SK-N-SH treated with all-trans-retinoic acid at 6 μM for 48 hours (cell line): ENCODE measurements at regions not wholly inside any gene's neighbourhood (a gene's known extent, or its start where the extent isn't known, plus 50 kb on each side); places are given as distances from the start of the nearest gene placed in this dataset.

Experiments
- ISL1 ChIP-seq: fragments of 250-450 bp; sonication (Bioruptor Pico); IDR thresholded peaks from 2 replicates; pipeline ENCODE4 v2.1.2; 2022; ENCODE audit warnings: mild to moderate bottlenecking, moderate library complexity
- OSR1 ChIP-seq: fragments of 250-450 bp; sonication (Bioruptor Pico); IDR thresholded peaks from 2 replicates; pipeline ENCODE4 v1.8.0; 2022; ENCODE audit warnings: moderate library complexity, mild to moderate bottlenecking, inconsistent platforms
- TCF4 ChIP-seq: fragments of 250-450 bp; sonication (Bioruptor Pico); IDR thresholded peaks from 2 replicates; pipeline ENCODE4 v1.8.0; 2021; ENCODE audit warnings: mild to moderate bottlenecking, moderate library complexity, borderline replicate concordance
- TF ChIP-seq, protein P1 (sequence below): fragments of 250-450 bp; sonication (Bioruptor Pico); IDR thresholded peaks from 2 replicates; pipeline ENCODE4 v1.5.0; 2020; ENCODE audit warnings: mild to moderate bottlenecking, moderate library complexity
- TF ChIP-seq, protein P2 (sequence below): fragments of 250-450 bp; sonication (Bioruptor Pico); IDR thresholded peaks from 2 replicates; pipeline ENCODE4 v1.5.1; 2021; ENCODE audit warnings: mild to moderate bottlenecking, moderate library complexity

DNA sequence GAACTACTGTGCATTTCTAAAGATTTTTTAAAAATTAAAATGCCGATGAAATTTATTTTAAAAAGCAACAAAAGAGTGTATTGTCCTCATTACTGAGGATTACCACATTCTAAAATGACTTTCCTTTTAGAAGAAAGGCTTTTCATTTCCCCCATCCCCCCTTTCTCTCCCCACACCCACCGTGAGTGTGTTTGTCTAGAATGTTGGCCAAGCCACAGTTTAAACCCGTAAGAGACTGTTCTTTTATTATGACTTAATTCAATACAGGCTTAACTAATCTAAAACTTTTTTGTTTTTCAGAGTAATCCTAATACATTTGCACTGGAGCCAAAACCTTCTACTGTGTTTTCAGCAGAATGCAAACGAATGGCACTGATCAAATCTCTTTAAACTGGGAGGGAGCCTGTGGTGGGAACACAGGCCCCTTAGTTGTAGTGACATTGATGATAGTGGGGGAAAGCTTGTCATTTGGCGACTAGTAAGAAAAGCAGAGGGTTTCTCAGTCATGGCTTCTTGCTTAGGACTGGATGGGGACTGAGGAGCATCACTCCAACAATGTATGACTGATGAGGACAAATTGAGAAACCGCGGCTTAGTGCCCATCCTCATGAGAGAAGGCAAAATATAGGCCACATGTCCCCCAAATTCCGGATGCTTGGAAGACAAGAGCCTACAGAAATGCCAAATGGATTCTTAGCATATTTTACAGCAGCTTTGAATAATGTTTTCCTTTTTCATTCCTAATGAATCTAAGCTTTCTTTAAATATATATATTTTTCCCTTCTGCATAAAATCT lies 154.0 kb upstream of the SMIM21 start:
- TF ChIP-seq, protein P1, sequence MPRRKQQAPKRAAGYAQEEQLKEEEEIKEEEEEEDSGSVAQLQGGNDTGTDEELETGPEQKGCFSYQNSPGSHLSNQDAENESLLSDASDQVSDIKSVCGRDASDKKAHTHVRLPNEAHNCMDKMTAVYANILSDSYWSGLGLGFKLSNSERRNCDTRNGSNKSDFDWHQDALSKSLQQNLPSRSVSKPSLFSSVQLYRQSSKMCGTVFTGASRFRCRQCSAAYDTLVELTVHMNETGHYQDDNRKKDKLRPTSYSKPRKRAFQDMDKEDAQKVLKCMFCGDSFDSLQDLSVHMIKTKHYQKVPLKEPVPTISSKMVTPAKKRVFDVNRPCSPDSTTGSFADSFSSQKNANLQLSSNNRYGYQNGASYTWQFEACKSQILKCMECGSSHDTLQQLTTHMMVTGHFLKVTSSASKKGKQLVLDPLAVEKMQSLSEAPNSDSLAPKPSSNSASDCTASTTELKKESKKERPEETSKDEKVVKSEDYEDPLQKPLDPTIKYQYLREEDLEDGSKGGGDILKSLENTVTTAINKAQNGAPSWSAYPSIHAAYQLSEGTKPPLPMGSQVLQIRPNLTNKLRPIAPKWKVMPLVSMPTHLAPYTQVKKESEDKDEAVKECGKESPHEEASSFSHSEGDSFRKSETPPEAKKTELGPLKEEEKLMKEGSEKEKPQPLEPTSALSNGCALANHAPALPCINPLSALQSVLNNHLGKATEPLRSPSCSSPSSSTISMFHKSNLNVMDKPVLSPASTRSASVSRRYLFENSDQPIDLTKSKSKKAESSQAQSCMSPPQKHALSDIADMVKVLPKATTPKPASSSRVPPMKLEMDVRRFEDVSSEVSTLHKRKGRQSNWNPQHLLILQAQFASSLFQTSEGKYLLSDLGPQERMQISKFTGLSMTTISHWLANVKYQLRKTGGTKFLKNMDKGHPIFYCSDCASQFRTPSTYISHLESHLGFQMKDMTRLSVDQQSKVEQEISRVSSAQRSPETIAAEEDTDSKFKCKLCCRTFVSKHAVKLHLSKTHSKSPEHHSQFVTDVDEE (CRISPR knock-in tag): no peak
- no peak for TF ChIP-seq TCF4
- TF ChIP-seq, protein P2, sequence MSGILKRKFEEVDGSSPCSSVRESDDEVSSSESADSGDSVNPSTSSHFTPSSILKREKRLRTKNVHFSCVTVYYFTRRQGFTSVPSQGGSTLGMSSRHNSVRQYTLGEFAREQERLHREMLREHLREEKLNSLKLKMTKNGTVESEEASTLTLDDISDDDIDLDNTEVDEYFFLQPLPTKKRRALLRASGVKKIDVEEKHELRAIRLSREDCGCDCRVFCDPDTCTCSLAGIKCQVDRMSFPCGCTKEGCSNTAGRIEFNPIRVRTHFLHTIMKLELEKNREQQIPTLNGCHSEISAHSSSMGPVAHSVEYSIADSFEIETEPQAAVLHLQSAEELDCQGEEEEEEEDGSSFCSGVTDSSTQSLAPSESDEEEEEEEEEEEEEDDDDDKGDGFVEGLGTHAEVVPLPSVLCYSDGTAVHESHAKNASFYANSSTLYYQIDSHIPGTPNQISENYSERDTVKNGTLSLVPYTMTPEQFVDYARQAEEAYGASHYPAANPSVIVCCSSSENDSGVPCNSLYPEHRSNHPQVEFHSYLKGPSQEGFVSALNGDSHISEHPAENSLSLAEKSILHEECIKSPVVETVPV (CRISPR knock-in tag): no peak
- TF ChIP-seq OSR1: no peak
- no peak for TF ChIP-seq ISL1 (CRISPR knock-in tag)
